ENCODE measurements at regions not wholly inside any gene's neighbourhood (a gene's known extent, or its start where the extent isn't known, plus 50 kb on each side); places are given as distances from the start of the nearest gene placed in this dataset.
"Not testable (repeated sequence)": the region's sequence is repeated elsewhere in the genome, so short reads cannot be mapped to it uniquely, and the experiment has no call there.

DNA sequence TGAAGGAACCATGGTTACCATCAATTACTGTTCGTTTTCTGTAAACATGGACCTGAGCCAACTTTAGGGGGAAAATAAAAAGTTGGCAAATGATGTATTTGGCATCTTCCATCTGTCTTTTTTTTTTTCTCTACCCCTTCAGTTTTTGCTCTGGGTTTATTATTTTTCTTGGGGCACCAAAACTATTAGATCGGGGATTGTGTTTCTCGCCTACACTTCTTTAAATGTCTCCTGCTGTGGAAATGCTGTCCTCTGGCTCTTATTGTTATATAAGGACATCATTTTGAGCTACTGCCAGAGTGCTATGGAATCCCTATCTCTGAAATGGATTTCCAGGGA is 234.0 kb upstream of the SLIT2 start:
- intact Hi-C loops (cut with DNase I; ENCODE audit: low total_unique reads), result no loop called here
- Histone ChIP-seq H3K27ac (no peak overlapping the region), H3K9me3 (no peaks in the 10 kb centered on the region), H3K36me3 (no peaks in the 10 kb centered on the region), H3K27me3 (no peaks in the 10 kb centered on the region), H3K4me3 (no peak overlapping the region), H3K4me1 (no peaks in the 10 kb centered on the region)
- no peak for DNase-seq
- TF ChIP-seq EP300 (IDR thresholded peaks at IDR 0.05; ENCODE audit: low read depth), result no peak
- TF ChIP-seq POLR2AphosphoS5 (IDR thresholded peaks at IDR 0.05), result no peak
- TF ChIP-seq, protein P1, sequence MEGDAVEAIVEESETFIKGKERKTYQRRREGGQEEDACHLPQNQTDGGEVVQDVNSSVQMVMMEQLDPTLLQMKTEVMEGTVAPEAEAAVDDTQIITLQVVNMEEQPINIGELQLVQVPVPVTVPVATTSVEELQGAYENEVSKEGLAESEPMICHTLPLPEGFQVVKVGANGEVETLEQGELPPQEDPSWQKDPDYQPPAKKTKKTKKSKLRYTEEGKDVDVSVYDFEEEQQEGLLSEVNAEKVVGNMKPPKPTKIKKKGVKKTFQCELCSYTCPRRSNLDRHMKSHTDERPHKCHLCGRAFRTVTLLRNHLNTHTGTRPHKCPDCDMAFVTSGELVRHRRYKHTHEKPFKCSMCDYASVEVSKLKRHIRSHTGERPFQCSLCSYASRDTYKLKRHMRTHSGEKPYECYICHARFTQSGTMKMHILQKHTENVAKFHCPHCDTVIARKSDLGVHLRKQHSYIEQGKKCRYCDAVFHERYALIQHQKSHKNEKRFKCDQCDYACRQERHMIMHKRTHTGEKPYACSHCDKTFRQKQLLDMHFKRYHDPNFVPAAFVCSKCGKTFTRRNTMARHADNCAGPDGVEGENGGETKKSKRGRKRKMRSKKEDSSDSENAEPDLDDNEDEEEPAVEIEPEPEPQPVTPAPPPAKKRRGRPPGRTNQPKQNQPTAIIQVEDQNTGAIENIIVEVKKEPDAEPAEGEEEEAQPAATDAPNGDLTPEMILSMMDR (IDR thresholded peaks at IDR 0.05), result no peak
- no peak for TF ChIP-seq POLR2A (IDR thresholded peaks at IDR 0.05)
- 63 to 70% methylated on average over 3 of the region's 3 CpGs for WGBS, 2 donors (ENCODE audit: low coverage in 1 of 2)
- in situ Hi-C loops (cut with MboI; ENCODE audit: low pct_ligation_motif_present in 1 of 4, low pct_unique_long_range_greater_than_20kb in 1 of 4, low sequenced_read_pairs in 3 of 4), result no loop called here

DNA sequence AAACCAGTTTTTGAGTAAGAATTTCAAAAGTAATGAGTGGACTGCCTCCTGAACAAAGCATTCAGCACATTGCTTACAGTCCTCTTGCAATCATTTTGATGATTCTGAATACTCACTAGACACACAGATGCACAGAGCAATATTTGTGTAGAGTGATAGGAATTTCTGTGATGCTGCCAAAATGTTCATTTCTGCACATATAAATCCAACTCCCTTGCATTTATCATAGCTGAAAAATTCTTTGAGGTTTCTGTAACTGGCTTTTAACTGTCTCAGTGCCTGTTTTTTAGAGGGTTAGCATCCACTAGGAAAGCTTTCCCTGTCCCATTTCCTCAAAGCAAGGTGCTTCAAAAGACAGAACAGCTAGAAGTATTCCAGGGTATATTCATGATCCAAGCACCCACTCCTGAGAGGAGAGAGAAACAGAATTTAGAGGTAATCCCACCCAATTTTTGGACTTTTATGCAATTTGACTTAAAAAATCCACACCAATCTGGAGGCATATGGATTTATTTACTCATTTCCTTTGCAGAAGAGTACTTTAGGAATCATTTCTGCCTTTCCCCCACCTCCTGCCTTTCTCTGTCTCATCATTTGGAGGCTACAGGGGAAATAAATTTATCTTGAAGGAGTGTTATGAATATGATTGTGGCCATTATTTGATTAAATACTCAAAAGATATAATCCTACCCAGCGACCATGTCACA is 234.5 kb upstream of the SLIT2 start:
- Histone ChIP-seq H3K27ac (no peak overlapping the region), H3K4me3 (no peak overlapping the region), H3K9me3 (no peaks in the 10 kb centered on the region), H3K36me3 (no peaks in the 10 kb centered on the region), H3K4me1 (no peaks in the 10 kb centered on the region), H3K27me3 (no peaks in the 10 kb centered on the region)
- TF ChIP-seq, protein P1 (IDR thresholded peaks at IDR 0.05), result no peak
- TF ChIP-seq EP300 (IDR thresholded peaks at IDR 0.05; ENCODE audit: low read depth) (no peak), POLR2A (IDR thresholded peaks at IDR 0.05) (no peak), POLR2AphosphoS5 (IDR thresholded peaks at IDR 0.05) (no peak)
- in situ Hi-C loops (cut with MboI; ENCODE audit: low pct_ligation_motif_present in 1 of 4, low pct_unique_long_range_greater_than_20kb in 1 of 4, low sequenced_read_pairs in 3 of 4), result no loop called here
- 30 to 38% methylated on average over 1 of the region's 1 CpG for WGBS, 2 donors (ENCODE audit: low coverage in 1 of 2)
- no peak for DNase-seq
- intact Hi-C loops (cut with DNase I; ENCODE audit: low total_unique reads), result no loop called here

DNA sequence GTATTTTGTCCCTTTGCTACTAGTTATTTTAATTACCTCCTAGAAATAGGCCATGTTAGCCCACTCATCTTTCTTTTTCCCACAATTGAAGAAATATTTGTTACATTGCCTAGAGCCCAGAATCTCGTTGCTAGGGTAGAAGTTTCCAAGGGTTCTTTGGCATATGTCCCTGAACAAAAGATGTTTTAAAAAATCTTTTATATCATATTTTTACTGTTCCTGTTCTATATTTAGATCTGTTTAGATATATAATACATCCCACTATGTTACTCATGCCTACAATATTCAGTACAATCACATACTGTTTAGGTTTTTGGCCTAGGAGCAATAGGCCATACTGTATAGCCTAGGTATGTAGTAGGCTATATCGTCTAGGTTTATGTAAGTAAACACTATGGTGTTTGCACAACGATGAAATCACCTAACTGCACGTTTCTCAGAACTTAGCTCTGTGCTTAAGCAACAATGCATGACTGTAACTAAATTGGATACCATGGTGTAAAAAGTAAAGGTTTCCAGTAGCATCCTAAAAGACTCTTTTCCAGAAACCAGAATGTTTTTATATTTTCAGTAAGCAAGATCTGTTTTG is 236.0 kb upstream of the SLIT2 start:
- Histone ChIP-seq H3K9me3 (no peaks in the 10 kb centered on the region), H3K36me3 (no peaks in the 10 kb centered on the region), H3K4me1 (no peaks in the 10 kb centered on the region), H3K27me3 (no peaks in the 10 kb centered on the region), H3K27ac (no peak overlapping the region), H3K4me3 (no peak overlapping the region)
- in situ Hi-C loops (cut with MboI; ENCODE audit: low pct_ligation_motif_present in 1 of 4, low pct_unique_long_range_greater_than_20kb in 1 of 4, low sequenced_read_pairs in 3 of 4), result no loop called here
- 41 to 45% methylated on average over 4 of the region's 4 CpGs for WGBS, 2 donors (ENCODE audit: low coverage in 1 of 2)
- DNase-seq, result no peak
- intact Hi-C loops (cut with DNase I; ENCODE audit: low total_unique reads), result no loop called here
- TF ChIP-seq POLR2A (IDR thresholded peaks at IDR 0.05), result no peak
- TF ChIP-seq, protein P1 (IDR thresholded peaks at IDR 0.05), result no peak
- TF ChIP-seq POLR2AphosphoS5 (IDR thresholded peaks at IDR 0.05), result no peak
- no peak for TF ChIP-seq EP300 (IDR thresholded peaks at IDR 0.05; ENCODE audit: low read depth)

DNA sequence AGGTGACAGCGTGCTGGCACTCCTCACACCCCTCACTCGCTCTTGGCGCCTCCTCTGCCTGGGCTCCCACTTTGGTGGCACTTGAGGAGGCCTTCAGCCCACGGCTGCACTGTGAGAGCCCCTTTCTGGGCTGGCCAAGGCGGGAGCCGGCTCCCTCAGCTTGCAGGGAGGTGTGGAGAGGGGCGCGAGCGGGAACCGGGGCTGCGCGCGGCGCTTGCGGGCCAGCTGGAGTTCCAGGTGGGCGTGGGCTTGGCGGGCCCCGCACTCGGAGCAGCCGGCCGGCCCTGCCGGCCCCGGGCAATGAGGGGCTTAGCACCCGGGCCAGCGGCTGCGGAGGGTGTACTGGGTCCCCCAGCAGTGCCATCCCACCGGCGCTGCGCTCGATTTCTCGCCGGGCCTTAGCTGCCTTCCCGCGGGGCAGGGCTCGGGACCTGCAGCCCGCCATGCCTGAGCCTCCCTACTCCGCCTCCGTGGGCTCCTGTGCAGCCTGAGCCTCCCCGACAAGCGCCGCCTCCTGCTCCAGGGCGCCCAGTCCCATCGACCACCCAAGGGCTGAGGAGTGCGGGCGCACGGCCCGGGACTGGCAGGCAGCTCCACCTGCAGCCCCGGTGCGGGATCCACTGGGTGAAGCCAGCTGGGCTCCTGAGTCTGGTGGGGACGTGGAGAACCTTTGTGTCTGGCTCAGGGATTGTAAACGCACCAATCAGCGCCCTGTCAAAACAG is 247.7 kb upstream of the SLIT2 start:
- H3K27me3 ChIP-seq; H3K4me1 ChIP-seq; H3K4me3 ChIP-seq; H3K36me3 ChIP-seq; H3K27ac ChIP-seq; DNase-seq; intact Hi-C loops (cut with DNase I; ENCODE audit: low total_unique reads); in situ Hi-C loops (cut with MboI; ENCODE audit: low pct_ligation_motif_present in 1 of 4, low pct_unique_long_range_greater_than_20kb in 1 of 4, low sequenced_read_pairs in 3 of 4); H3K9me3 ChIP-seq: not testable (repeated sequence)
- whole genome bisulfite sequencing, 2 donors (ENCODE audit: low coverage in 1 of 2), result 96% methylated on average over 37 of the region's 52 CpGs; no CpG with 5 or more reads in 1 of the 2 donors

Data from transverse colon (tissue), 4 donors.